Stimulated activated CD8-positive, alpha-beta memory T cell treated with anti-CD3 and anti-CD28 coated beads, Interleukin-7, amount 100 ng/mL, for 4 hours (primary cell): ENCODE measurements at regions not wholly inside any gene's neighbourhood (a gene's known extent, or its start where the extent isn't known, plus 50 kb on each side); places are given as distances from the start of the nearest gene placed in this dataset.
"Not testable (repeated sequence)": the region's sequence is repeated elsewhere in the genome, so short reads cannot be mapped to it uniquely, and the experiment has no call there.

Experiments used
- DNase-seq, 2 donors: peaks; one replicate each; pipeline ENCODE4 v3.0.0-alpha.2; 2020; ENCODE audit warnings: low read depth in 2 of 2

DNA sequence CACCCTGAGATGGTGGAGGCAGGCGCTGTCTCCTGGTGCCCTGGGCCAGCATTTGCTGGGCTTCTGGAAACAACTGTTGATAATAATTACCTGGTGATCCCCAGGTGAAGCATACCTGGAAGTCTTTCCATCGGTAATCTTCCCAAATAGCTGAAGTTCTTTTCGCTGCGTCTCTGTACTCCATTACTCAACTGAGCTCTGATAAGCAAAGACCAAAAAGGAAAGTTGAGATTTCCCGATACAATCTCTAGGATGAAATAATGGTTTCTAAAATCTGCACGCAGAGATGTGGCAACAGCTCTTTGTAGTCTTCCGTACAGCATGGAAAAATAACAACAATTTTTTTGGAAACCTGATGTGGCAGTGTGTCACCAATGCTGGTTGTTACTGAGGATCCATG is 226.5 kb downstream of the GATA3 start:
- DNase-seq: no peak

DNA sequence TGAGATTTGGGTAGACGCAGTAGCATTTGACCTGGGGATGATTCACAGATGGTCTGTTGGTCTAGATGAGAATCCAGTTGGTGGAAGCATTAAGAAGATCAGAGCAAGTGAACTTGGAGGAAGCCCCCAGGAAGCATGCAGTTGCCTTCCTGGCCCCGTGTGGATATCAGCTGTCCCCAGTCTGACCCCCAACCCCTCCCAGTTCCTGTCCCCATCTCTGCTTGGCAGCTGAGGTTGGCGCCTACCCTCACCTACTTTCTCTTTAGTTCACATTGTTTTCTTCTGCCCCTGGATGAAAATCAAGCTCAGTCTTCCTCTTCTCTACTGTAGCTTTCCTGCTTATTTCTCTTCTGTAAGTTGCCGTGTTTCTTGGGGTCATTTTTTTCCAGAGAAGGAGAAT is 227.9 kb downstream of the GATA3 start:
- DNase-seq: no peak

DNA sequence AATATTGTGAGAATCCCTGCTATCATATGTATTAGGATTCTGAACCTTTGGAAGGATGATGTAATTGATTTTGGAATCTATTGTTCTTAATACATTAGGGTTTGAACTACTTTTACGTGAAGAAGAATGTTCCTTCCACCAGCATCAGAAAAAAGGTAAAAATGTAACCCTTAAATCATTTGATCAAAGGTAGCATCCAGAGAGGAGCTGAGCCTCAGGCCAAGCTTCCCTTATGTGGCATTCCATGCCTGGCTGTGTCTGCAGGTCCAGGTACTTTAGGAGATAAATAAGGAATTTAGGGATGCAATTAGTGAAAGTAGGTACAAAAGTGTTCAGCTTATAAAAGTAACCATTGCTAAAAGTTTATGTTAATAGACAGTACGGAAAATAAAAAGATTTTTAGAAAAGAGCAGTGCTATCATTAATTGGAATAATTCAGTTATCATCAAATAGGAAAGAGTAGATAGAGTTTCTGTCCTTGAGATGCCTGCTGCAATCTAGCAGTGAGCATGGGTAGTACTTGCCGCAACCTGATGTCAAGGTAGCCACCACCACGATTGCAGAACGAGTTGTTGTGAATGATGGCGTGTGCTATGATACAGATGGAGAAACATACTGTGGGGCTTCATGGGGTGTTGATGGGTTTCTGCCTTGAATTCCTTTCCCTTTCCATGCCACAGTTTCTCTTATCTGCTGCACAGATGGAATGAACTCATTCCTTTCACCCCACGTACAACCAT is 228.8 kb downstream of the GATA3 start:
- DNase-seq: no peak

DNA sequence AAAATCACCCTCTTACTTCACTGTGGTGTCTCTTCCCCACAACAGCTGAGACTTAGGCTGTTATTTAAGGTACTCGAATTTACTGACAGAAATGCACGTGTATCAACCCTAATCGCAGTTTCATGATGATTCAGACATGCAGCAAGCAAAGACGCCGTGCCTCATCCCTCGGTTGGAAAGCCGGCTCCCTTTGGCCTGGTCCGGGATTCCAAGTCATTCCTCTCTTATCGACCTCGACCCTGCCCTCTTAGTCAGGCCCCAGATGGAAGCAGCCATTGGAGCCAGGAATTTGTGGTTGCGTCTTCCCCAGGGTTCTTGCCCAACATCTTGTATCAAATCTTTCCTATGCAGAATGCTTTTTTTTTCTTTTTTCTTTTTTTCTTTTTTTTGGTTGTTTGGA is 229.5 kb downstream of the GATA3 start:
- DNase-seq: no peak

DNA sequence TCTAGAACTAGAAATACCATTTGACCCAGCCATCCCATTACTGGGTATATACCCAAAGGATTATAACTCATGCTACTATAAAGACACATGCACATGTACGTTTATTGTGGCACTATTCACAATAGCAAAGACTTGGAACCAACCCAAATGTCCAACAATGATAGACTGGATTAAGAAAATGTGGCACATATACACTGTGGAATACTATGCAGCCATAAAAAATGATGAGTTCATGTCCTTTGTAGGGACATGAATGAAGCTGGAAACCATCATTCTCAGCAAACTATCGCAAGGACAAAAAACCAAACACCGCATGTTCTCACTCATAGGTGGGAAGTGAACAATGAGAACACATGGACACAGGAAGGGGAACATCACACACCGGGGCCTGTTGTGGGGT is 231.5 kb downstream of the GATA3 start:
- DNase-seq: not testable (repeated sequence)

DNA sequence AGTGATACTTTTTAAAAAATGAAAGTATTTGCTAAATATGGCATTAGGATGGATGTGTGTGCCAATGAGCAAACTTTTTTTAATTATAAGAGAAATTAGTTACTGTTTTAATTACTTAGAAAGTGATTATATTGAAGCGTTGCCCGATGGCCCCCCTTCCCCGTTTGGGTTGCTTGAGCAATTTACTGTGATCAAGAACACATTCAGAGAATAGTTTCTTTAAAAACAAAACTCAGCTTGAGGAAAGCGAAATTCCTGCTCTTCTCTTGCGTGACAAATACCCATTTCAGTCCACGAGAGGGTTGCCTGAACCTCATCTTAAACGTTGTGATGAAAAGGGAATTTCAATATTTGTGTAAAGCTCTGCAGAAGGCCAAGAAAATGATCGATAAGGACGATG is 234.1 kb downstream of the GATA3 start:
- DNase-seq: no peak

DNA sequence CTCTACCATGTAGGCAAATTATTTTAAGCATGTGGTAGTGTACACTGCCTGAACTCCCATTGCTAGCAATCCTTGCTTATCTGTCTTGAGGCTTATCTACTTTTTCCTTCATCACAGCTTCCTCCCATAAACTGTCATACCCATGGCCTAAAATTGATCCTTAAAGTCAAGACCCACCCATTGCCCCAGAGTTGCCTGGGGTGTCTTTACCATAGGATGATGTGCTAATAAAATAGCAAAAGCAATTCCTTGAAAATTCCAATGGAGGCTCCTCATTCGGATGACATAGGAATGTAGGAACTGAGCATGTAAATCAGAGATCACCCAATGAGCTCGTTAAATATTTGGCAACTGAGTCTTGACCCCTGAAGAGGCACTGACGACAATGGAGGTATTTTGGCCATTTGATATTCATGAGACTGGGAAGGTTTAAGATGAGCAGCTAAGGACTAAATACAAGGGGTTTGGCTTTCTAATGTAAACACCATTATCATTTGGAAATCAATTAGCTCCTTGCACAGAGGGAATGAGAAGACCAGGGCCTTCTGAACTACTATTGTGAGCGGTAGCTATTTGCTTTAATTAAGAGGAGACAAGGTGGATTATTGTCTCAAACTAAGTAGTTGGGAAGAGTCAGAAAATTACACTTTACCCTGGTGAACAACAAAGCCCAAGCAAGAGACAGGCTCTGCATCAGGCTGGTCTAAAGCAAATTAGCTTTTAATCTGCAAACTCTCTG is 234.9 kb downstream of the GATA3 start:
- DNase-seq: no peak

DNA sequence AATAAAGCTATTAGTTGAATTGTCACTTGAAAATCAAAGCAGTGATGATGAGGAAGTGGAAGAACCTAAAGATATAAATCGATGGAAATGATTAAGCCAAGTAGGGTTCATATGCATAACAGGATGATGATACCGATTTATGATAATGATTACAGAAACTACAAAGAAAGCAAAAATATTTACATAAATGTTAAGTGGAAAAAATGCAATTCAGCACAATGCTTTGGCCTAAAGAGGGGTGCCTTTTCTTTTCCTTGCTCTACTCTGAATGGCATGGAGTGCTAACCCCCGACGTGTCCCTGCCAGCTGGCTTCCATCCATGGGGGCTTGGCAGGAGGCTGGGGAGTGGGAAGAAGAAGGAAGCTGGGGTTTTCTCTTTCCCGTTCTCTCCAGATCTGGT is 240.3 kb downstream of the GATA3 start:
- no peak for DNase-seq

DNA sequence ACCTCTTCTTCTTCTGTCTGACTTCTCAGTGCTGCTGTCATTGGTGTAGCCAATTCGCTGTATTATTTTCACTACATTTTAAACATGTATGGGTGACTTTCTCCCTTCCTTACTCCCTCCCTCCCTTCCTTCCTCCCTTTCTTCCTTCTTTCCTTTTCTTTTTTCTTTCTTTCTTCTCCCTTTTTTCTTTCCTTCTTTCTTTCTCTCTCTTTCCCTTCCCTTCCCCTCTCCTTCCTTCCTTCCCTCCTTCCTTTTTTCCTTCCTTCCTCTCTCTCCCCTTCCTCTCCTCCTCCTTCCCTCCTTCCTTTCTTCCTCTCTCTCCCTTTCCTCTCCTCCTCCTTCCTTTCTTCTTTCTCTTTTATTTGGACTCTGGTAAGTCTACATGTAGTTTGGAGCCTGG is 240.8 kb downstream of the GATA3 start:
- no peak for DNase-seq

DNA sequence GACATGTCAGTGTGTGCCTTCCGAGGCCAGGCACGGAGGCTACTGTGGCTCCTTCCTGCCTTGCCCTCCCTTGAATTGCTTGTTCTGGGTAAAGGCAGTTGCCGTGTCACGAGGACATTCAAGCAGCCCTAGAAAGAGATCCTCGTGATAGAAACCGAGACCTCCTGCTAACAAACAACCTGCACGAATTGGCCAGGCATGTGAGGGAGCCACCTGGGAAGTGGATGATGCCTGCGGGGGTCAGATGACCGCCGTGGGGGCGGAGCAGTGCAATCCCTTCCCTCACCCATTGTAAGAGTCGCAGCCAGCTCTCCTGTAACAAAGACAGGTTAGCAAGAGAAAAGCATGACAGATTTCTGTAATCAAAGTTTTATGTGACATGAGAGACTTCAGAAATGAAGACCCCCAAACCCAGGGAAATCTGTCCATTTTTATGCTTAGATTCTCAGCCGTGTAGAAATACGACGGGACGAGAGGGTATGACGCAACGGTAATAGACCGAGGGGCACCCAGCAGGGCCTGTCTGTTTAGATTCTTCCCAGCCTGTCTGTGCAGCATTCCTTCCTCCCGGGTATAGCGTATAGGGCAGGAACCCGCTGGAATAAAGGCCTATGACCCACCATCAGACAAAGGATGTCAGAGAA is 241.7 kb downstream of the GATA3 start:
- DNase-seq: no peak

DNA sequence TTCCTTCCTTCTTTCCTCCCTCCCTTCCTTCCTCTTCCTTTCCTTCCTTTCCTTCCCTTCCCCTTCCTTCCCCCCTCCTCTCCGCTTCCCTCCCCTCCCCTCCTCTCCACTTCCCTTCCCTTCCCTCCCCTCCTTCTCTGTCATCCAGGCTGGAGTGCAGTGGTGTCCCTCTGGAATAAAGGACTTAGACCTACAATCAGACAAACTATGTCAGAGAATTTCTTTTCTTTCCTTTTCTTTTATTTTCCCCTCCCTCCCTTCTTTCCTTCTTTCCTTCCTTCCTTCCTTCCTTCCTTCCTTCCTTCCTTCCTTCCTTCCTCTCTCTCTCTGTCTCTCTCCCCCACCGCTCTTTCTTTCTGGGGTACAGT is 242.2 kb downstream of the GATA3 start:
- no peak for DNase-seq

DNA sequence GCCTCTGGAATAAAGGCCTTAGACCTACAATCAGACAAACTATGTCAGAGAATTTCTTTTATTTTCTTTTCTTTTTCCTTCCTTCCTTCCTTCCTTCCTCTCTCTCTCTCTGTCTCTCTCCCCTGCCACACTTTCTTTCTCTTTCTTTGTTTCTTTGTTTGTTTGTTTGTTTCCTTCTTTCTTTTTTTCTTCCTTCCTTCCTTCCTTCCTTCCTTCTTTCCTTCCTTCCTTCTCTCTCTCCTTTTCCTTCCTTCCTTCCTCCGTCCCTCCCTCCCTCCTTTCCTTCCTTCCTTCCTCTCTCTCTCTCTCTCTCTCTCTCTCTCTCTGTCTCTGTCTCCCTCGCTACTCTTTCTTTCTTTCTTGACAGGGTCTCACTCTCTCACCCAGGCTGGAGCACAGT is 242.6 kb downstream of the GATA3 start:
- DNase-seq: no peak

DNA sequence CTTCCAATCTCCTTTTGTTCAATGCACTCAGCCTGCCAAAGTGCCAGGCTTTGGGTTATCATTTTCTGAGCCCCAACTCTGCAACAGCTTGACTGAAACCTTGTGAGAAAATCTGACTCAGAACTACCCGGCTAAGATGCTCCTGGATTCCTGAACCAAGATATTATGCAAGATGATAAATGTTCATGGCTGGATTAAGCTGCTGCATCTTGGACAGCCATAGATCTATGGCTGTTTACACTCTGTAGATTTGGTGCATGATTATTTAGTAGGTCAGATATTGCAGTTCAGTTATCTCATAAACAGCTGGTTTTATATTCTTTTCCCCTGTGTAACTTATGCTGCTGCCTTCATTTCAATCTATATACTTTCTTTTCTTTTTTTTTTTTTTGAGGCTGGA is 243.5 kb downstream of the GATA3 start:
- no peak for DNase-seq

DNA sequence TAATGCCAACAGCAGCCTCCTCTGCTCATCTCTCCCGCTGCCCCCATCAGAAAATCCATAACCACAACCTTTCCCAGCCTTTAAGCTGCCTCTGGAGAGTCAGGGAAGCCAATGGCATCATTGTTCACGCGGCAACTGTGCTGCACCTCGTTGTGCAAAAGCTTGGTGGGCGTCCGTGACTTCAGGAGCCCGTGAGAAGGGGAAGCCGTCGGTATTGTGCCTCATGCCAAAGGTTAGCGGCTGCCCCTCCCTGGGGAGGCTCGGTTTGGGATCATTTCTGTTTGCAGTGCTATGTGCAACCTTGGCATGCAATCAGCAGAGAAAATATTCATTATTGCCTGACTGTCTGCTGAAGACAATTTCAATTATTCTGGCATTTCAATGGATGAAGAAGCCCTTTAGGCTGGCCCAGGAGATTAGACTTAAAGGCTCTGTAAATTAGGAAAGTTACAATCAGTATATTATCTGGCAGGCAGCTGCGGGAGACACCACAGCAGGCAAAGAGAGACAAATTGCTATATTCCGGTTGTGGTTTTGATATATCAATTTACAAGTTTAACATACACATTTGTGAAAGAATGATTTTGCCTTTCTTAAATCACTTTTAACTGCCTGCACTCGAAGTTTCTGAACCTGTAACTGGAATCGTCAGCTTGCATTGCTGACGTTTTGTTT is 244.5 kb downstream of the GATA3 start:
- no peak for DNase-seq

DNA sequence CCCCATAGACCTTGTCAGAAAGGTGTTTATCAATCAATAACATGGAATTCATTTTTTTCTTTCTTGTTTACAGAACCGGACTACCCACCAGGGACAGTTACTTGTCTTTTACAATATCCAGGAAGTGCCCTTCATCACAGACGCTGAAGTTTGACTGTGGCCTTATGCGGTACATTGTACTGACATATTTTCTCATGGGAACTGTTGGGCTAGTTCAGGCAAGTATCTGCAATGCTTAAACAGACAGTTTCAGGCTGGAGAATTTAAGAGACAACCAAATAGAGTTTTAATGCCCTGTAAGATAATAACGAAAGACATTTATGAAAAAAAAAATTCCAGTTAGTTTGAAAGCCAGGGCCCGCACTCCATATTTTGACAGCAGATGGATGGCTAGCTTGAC is 246.4 kb downstream of the GATA3 start:
- no peak for DNase-seq

DNA sequence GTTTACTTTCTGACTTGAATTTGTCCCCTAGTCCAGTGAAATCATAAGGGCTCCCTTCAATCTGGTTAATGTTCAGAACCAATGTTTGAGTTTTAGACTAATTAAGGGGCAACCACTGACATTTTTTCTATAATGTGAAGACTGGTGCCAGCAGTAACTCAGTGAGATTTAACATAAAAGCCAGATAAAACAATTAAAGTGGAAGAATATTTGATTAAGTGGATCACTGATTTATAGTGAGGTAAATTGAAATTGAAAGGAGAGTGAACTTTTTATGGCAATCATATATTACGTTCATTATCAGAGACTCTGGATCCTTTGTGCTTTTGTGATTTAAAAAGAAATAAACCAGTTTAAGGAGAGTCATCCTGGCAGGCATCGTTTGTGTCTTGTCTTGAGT is 246.8 kb downstream of the GATA3 start:
- no peak for DNase-seq

DNA sequence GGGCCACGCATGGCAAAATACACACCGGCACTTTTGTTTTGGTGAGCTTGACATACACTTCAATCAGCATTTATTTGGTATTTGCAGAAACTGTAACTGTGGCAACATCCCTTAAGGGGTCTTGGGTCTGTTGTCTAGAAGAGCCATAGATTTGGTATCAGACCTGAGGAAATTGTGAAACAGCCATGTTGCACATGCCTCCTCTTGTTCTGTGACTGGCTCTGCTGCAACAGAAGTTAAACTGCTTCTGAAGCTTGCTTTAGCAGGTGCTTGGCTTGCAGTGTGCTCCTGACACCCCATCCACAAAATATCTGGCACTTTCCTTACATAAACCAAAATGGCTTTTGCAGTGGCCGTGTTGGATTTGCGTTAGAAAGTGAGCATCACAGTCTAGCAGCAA is 247.3 kb downstream of the GATA3 start:
- DNase-seq: no peak

DNA sequence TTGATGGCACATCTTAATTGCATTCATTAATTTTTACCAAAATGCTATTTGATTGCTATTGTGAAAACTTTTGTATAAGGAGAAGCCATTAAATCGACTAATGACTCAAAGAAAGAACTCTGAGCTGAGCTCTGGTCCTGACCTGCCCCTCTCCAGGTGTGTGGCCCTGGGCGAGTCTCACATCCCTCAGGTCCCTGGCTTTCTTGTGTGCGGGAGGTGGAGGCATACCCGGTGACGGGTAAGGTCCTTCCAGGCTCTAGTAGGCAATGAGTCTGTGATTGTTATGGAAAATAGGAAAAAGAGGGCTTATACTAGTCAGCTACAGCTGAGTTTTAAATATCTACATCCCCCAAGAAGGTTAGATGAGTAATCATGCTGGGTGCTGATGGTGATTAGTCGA is 248.1 kb downstream of the GATA3 start:
- DNase-seq: no peak

DNA sequence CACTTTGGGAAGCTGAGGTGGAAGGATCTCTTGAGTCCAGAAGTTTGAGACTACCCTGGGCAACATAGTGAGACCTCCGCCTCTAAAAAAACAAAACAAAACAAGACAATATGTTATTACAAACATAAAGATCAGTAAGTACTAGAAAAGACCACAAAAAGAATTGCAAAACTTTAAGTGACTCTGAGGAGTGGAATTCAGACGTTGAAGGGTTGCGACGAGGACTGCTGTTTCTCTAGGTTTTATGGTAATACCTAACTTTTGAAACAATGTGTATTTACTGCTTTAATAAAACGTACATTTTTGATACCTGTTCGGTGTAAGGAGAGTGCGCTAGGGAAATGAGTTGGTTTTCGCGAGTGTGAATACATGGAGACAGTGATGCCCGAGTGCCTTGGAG is 250.4 kb downstream of the GATA3 start:
- no peak for DNase-seq

DNA sequence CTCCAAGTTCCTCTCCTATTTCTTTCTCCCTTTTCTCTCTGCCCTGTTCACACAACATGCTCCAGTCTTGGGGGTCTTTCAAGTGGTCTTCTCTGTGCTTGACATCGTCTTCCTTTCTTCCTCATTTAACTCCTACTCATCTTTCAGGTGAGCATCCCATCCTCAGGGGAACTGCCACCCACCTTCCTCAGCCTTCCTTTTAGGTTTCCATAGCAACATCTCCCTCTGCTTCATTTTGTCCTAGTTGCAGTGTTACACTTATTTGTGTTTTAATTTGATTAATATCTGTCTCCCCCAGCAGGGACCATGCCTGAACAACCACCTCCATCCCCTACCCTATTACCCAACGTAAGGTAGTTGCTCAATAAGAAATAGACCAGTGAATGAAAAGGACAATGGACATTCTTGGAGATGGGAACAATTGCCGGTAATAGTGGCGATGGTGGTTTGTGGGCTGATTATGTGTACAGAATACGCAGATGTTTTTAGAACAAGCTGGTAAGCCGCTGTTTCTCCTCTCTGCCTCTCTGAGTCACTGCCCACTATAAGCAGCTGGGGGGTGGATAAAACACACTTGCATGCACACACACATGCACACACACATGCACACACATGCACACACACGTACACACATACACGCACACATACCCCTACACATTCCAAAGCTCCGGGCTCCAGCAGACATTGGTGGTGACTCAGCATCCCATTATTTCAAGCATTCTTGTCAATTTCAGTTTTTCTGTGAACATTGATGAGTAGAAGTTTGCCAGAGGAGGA is 251.6 kb downstream of the GATA3 start:
- DNase-seq: no peak

DNA sequence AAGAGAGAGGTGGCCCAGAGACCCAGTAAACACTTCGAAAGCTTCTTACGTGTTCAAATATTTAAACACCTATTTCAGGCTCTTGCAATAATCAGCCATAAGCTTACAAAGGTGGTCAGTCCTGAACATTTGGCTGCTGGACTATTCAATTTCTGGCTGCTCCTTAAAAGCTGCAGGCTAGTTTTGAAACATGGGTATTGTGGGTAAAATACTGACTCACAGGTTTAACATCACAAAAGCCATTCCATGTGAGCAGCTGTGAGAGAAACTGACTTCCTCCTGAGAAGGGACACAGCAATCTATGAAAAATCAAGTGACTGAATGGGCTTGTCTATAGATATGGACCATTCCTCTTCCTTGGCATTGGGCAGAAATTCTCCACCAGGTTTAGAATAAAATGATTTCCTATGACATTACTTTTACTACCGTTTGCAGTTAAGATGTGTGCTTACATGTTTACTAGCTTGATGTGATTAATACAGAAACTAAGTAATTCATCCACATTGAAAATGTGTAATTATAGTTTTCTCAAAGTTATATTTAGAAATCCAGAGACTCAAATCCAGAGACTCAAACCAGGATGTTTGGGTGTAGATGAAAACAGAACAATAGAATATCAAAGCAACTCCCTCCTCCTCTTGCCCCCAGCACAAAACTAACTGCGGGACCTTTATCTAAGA is 252.3 kb downstream of the GATA3 start:
- no peak for DNase-seq
